ENCODE measurements at regions not wholly inside any gene's neighbourhood (a gene's known extent, or its start where the extent isn't known, plus 50 kb on each side); places are given as distances from the start of the nearest gene placed in this dataset.

DNA sequence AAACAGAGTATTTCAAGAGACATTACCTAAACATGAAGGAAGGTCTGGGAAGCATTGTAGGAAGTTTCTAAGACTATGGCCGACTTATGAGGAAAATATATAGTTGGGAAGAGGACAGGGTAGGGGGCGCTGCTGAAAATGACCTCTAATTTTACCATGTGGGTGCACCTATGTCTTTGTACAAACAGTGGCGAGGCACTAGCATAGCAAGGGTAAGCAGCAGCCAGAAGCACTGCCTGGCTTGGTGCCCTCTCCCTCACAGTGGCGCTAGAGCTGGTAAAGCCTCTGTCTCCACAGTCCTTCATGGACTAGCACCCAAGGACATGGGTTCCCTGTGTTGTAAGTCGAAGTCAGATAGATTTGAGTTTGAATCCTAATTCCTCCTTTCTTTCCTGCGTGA, 461.2 kb downstream of the INHBA start:
- Histone ChIP-seq H3K4ac (replicated peaks; ENCODE audit: insufficient read length, low read depth, low read length) (no peak overlapping the region), H3K23me2 (ENCODE audit: low read depth, low read length) (no peaks in the 10 kb centered on the region), H3K79me1 (ENCODE audit: low read depth, low read length) (no peaks in the 10 kb centered on the region), H4K91ac (replicated peaks; ENCODE audit: insufficient read length, low read length) (no peak overlapping the region), H3K4me3 (ENCODE audit: extremely low read depth in 1 of 4, insufficient read depth in 2 of 4, low read depth in 3 of 4, low read length in 4 of 4) (no peak overlapping the region), H3K4me2 (ENCODE audit: insufficient read depth in 1 of 2, low read depth in 2 of 2, low read length in 2 of 2) (no peak overlapping the region), H3K36me3 (ENCODE audit: control insufficient read depth in 2 of 4, insufficient read depth in 4 of 4, low read length in 3 of 4) (no peaks in the 10 kb centered on the region), H3K14ac (ENCODE audit: insufficient read length) (no peak overlapping the region), H4K5ac (ENCODE audit: insufficient read length, low read depth, low read length) (no peak overlapping the region), H2BK120ac (replicated peaks; ENCODE audit: low read depth, low read length) (no peak overlapping the region), H2BK15ac (ENCODE audit: low read length) (no peak overlapping the region), H3K27me3 (replicated peaks in 1 of 4; ENCODE audit: control insufficient read depth in 3 of 4, extremely low read depth in 1 of 4, insufficient read depth in 3 of 4, low read length in 3 of 4) (no peaks in the 10 kb centered on the region), H4K20me1 (replicated peaks in 1 of 2; ENCODE audit: control insufficient read depth in 1 of 2, insufficient read depth in 2 of 2, low read length in 2 of 2) (no peaks in the 10 kb centered on the region), H4K8ac (ENCODE audit: extremely low read depth, insufficient read depth, low read length) (no peak overlapping the region), H2AFZ (ENCODE audit: low read length) (no peak overlapping the region), H3K23ac (ENCODE audit: insufficient read length) (no peak overlapping the region), H3K27ac (ENCODE audit: low read depth, low read length) (no peak overlapping the region), H3K9me3 (ENCODE audit: insufficient read depth in 2 of 2, low read depth in 1 of 2, low read length in 1 of 2) (no peaks in the 10 kb centered on the region), H3K4me1 (replicated peaks in 1 of 4; ENCODE audit: control insufficient read depth in 3 of 4, insufficient read depth in 4 of 4, low read length in 3 of 4) (no peaks in the 10 kb centered on the region), H3K9ac (replicated peaks in 1 of 4; ENCODE audit: extremely low read depth in 1 of 4, low read depth in 3 of 4, low read length in 3 of 4) (no peak overlapping the region), H2BK5ac (ENCODE audit: low read depth, low read length) (no peak overlapping the region), H3K56ac (replicated peaks; ENCODE audit: insufficient read length, low read depth, low read length) (no peak overlapping the region), H2BK12ac (ENCODE audit: low read depth, low read length) (no peak overlapping the region), H2AK5ac (ENCODE audit: low read depth, low read length) (no peak overlapping the region), H2BK20ac (ENCODE audit: low read length) (no peak overlapping the region), H3K18ac (ENCODE audit: extremely low read depth, low read length) (no peak overlapping the region), H3K79me2 (ENCODE audit: control insufficient read depth in 1 of 2, insufficient read depth in 2 of 2, low read length in 2 of 2) (no peaks in the 10 kb centered on the region)
- ChIA-PET POLR2A (ENCODE audit: partially characterized antibody) (no interaction called here), CTCF (ENCODE audit: partially characterized antibody) (interaction anchor here (1.0 to 3.6 kb wide), 6 partner anchors 9 to 420 kb away, joined by 3 to 14 read pairs (median 4); no protein-coding TSS in a partner anchor)
- peak in 1 of 2 experiments; percentile 3 for DNase-seq (ENCODE audit: low read depth in 1 of 2, low spot score in 2 of 2)
- 81% methylated on average over 6 of the region's 6 CpGs; no CpG with 5 or more reads in 1 of the 2 experiments for WGBS, 2 experiments (ENCODE audit: extremely low coverage in 1 of 2, insufficient coverage in 1 of 2, insufficient read length in 1 of 2, insufficient replicate concordance in 2 of 2, low coverage in 1 of 2, low lambda C conversion rate in 2 of 2, missing lambda C conversion rate in 1 of 2)
- FAIRE-seq: no peak
- TF ChIP-seq, protein P1, sequence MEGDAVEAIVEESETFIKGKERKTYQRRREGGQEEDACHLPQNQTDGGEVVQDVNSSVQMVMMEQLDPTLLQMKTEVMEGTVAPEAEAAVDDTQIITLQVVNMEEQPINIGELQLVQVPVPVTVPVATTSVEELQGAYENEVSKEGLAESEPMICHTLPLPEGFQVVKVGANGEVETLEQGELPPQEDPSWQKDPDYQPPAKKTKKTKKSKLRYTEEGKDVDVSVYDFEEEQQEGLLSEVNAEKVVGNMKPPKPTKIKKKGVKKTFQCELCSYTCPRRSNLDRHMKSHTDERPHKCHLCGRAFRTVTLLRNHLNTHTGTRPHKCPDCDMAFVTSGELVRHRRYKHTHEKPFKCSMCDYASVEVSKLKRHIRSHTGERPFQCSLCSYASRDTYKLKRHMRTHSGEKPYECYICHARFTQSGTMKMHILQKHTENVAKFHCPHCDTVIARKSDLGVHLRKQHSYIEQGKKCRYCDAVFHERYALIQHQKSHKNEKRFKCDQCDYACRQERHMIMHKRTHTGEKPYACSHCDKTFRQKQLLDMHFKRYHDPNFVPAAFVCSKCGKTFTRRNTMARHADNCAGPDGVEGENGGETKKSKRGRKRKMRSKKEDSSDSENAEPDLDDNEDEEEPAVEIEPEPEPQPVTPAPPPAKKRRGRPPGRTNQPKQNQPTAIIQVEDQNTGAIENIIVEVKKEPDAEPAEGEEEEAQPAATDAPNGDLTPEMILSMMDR (IDR thresholded peaks at IDR 0.05; ENCODE audit: control extremely low read depth in 1 of 3, insufficient read depth in 1 of 3, low read depth in 1 of 3, low read length in 3 of 3): peak; percentile 23 to 46 (median 36); a peak in 3 of 4 replicates
- TF ChIP-seq JUN (IDR thresholded peaks at IDR 0.05; ENCODE audit: low read depth, low read length) (no peak), PHF8 (conservative IDR thresholded peaks at IDR 0.05; ENCODE audit: low read depth, low read length) (no peak), RAD21 (IDR thresholded peaks at IDR 0.05 in 1 of 2, conservative IDR thresholded peaks at IDR 0.05 in 1 of 2; ENCODE audit: low read depth in 2 of 2, low read length in 2 of 2) (peak; percentile 24 to 38; a peak in 3 of 4 replicates)
